ENCODE measurements at regions not wholly inside any gene's neighbourhood (a gene's known extent, or its start where the extent isn't known, plus 50 kb on each side); places are given as distances from the start of the nearest gene placed in this dataset.

GRCh38 chr3:67998281-67998680 lies 343.9 kb upstream of the SUCLG2 start:
- no peak for DNase-seq (ENCODE audit: low read depth)
- TF ChIP-seq POLR2A (IDR thresholded peaks at IDR 0.05; ENCODE audit: extremely low read depth, insufficient read length) (no peak), MAX (IDR thresholded peaks at IDR 0.05; ENCODE audit: low read depth, low read length) (no peak), MYC (IDR thresholded peaks at IDR 0.05; ENCODE audit: low read depth, low read length) (no peak), CTCF (IDR thresholded peaks at IDR 0.05; ENCODE audit: low read depth, low read length) (no peak)
- no peak overlapping the region for H3K4me3 ChIP-seq (ENCODE audit: low read depth, low read length)

- DNase-seq (ENCODE audit: low read depth): no peak
- TF ChIP-seq MYC (IDR thresholded peaks at IDR 0.05; ENCODE audit: low read depth, low read length): no peak
- no peak for TF ChIP-seq POLR2A (IDR thresholded peaks at IDR 0.05; ENCODE audit: extremely low read depth, insufficient read length)
- no peak for TF ChIP-seq MAX (IDR thresholded peaks at IDR 0.05; ENCODE audit: low read depth, low read length)
- TF ChIP-seq CTCF (IDR thresholded peaks at IDR 0.05; ENCODE audit: low read depth, low read length): no peak
- no peak overlapping the region for H3K4me3 ChIP-seq (ENCODE audit: low read depth, low read length)
Observed at GRCh38 chr3:67995206-67995605, 340.8 kb upstream of the SUCLG2 start.

GRCh38 chr3:67986706-67987105 lies 332.3 kb upstream of the SUCLG2 start:
- no peak overlapping the region for H3K4me3 ChIP-seq (ENCODE audit: low read depth, low read length)
- DNase-seq (ENCODE audit: low read depth): no peak
- TF ChIP-seq MAX (IDR thresholded peaks at IDR 0.05; ENCODE audit: low read depth, low read length) (no peak), CTCF (IDR thresholded peaks at IDR 0.05; ENCODE audit: low read depth, low read length) (no peak), MYC (IDR thresholded peaks at IDR 0.05; ENCODE audit: low read depth, low read length) (no peak), POLR2A (IDR thresholded peaks at IDR 0.05; ENCODE audit: extremely low read depth, insufficient read length) (no peak)

- DNase-seq (ENCODE audit: low read depth): no peak
- H3K4me3 ChIP-seq (ENCODE audit: low read depth, low read length): no peak overlapping the region
- TF ChIP-seq MAX (IDR thresholded peaks at IDR 0.05; ENCODE audit: low read depth, low read length) (no peak), POLR2A (IDR thresholded peaks at IDR 0.05; ENCODE audit: extremely low read depth, insufficient read length) (no peak), CTCF (IDR thresholded peaks at IDR 0.05; ENCODE audit: low read depth, low read length) (no peak), MYC (IDR thresholded peaks at IDR 0.05; ENCODE audit: low read depth, low read length) (no peak)
Observed at GRCh38 chr3:67983166-67983565, 328.8 kb upstream of the SUCLG2 start.

GRCh38 chr3:67981077-67981476 lies 326.7 kb upstream of the SUCLG2 start:
- no peak overlapping the region for H3K4me3 ChIP-seq (ENCODE audit: low read depth, low read length)
- TF ChIP-seq MYC (IDR thresholded peaks at IDR 0.05; ENCODE audit: low read depth, low read length): no peak
- DNase-seq (ENCODE audit: low read depth): no peak

GRCh38 chr3:67979342-67979741 lies 324.9 kb upstream of the SUCLG2 start:
- no peak overlapping the region for H3K4me3 ChIP-seq (ENCODE audit: low read depth, low read length)
- no peak for TF ChIP-seq MYC (IDR thresholded peaks at IDR 0.05; ENCODE audit: low read depth, low read length)
- no peak for TF ChIP-seq POLR2A (IDR thresholded peaks at IDR 0.05; ENCODE audit: extremely low read depth, insufficient read length)

GRCh38 chr3:67977762-67978161 lies 323.4 kb upstream of the SUCLG2 start:
- no peak for TF ChIP-seq MYC (IDR thresholded peaks at IDR 0.05; ENCODE audit: low read depth, low read length)
- TF ChIP-seq MAX (IDR thresholded peaks at IDR 0.05; ENCODE audit: low read depth, low read length): no peak
- TF ChIP-seq POLR2A (IDR thresholded peaks at IDR 0.05; ENCODE audit: extremely low read depth, insufficient read length): no peak
- TF ChIP-seq CTCF (IDR thresholded peaks at IDR 0.05; ENCODE audit: low read depth, low read length): no peak
- no peak for DNase-seq (ENCODE audit: low read depth)
- no peak overlapping the region for H3K4me3 ChIP-seq (ENCODE audit: low read depth, low read length)

More at GRCh38 chr3:67979342-67979741, 324.9 kb upstream of the SUCLG2 start:
- DNase-seq (ENCODE audit: low read depth): no peak

All from NB4 (cell line).